ENCODE measurements at regions not wholly inside any gene's neighbourhood (a gene's known extent, or its start where the extent isn't known, plus 50 kb on each side); places are given as distances from the start of the nearest gene placed in this dataset.
"Not testable (repeated sequence)": the region's sequence is repeated elsewhere in the genome, so short reads cannot be mapped to it uniquely, and the experiment has no call there.

DNA sequence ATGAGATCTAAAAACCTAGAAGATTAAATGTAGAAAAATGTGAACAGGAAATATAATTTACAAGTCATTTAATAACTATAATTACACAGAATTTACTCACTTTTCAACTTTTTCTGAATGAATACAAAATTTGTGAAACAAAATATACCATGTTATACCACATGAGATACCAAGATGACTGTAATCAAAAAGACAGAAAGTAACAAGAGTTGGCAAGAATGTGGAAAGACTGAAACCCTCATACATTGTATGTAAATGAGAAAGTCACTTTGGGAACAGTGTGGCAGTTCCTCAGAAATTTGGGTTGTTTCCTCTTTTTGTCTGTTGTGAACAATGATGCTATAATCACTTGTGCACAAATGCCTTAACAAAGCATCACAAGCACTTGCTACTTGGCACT lies 145.4 kb upstream of the ZNF804A start:
- no peak for FAIRE-seq
- TF ChIP-seq TAF1 (IDR thresholded peaks at IDR 0.05; ENCODE audit: borderline replicate concordance, low read depth, low read length) (no peak), POLR2AphosphoS5 (IDR thresholded peaks at IDR 0.05; ENCODE audit: low read depth, low read length) (no peak), POLR2A (IDR thresholded peaks at IDR 0.05; ENCODE audit: low read depth, low read length) (no peak)
- DNase-seq (ENCODE audit: insufficient read length): no peak

DNA sequence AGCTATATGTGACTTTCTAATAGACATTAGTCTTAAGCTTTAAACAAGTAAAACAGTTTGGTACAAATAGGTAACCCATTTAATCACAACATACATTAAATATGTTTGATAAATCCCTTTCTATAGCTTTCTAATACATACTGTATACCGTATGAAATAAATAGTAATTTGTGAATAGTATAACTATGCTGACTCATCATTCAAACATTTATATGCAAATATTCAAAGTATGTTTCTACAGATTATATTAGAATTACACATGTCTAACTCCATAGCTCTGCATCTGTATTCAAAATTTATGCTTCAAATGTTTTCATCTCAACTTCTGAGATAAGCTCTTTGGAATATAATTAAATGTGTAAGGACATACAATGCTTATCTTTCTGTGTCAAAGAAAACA lies 142.7 kb upstream of the ZNF804A start:
- TF ChIP-seq TAF1 (IDR thresholded peaks at IDR 0.05; ENCODE audit: borderline replicate concordance, low read depth, low read length) (no peak), POLR2AphosphoS5 (IDR thresholded peaks at IDR 0.05; ENCODE audit: low read depth, low read length) (no peak), POLR2A (IDR thresholded peaks at IDR 0.05; ENCODE audit: low read depth, low read length) (no peak)
- DNase-seq (ENCODE audit: insufficient read length) (no peak), FAIRE-seq (no peak)

DNA sequence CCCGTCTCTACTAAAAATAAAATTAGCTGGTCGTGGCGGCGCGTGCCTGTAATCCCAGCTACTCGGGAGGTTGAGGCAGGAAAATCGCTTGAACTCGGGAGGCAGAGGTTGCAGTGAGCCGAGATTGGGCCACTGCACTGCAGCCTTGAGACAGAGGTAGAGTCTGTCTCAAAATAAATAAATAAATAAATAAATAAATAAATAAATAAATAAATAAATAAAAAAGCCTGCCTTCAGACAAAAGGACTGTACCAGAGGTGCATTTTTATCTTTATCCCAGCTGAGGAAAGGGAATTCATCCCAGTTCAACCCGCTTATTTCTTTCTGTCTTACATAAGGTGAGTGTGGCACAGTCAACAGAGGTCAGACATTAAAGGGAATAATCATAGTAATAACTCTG lies 141.6 kb upstream of the ZNF804A start:
- DNase-seq (ENCODE audit: insufficient read length); FAIRE-seq: not testable (repeated sequence)

DNA sequence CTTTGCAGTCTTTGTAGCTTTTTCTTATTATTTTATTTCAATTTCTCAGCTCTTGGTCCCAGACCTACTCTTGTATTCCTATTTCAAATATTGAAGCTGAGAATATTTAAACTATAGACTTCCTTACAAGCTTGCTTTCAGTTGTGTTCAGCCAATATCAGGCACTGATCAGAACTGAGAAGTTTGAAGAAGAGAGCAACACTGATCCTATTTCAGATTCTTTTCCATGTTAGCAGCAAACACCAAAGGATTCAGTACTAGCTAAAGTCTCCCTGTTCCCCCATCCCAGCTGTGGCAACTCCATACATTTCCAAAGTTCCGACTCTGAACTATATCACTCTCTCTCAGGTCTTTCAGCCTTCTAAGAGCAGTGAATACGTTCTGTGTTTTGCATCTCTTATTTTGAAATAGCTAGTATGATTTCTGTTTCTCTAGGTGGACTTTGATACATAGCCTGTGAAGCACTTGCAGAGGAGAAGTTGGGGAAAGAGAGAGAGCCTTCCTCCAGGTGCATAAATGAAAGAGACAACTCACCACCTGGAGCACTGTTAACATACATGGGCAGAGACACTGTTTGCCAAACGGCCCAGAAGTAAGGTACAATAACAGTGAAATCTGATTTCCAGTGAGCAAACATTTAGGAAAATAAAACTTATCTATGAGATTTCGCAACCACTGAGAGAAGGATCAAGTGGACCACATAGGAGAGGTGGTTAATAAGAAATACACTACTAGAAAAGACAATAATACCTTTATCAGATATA lies 135.0 kb upstream of the ZNF804A start:
- DNase-seq (ENCODE audit: insufficient read length) (no peak), FAIRE-seq (no peak)
- TF ChIP-seq POLR2A (IDR thresholded peaks at IDR 0.05; ENCODE audit: low read depth, low read length) (no peak), TAF1 (IDR thresholded peaks at IDR 0.05; ENCODE audit: borderline replicate concordance, low read depth, low read length) (no peak), POLR2AphosphoS5 (IDR thresholded peaks at IDR 0.05; ENCODE audit: low read depth, low read length) (no peak)

DNA sequence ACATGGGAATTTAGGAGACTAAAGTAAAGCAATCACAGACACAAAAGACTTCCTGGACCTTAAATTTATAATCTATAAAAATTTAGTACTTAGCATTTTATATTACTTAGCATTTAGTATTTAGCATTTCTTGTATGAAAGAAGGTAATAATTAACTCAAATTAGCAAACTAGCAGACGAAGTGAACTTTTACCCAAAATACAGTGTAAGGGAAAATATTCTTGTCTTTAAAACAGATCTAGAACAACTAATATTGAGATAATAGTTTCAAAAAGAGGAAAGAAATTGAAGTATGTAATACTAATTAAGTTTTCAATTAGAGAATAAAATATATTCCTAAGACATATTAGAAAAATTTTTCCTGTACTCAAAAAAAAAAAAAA lies 134.5 kb upstream of the ZNF804A start:
- TF ChIP-seq POLR2AphosphoS5 (IDR thresholded peaks at IDR 0.05; ENCODE audit: low read depth, low read length): no peak
- TF ChIP-seq POLR2A (IDR thresholded peaks at IDR 0.05; ENCODE audit: low read depth, low read length): no peak
- no peak for TF ChIP-seq TAF1 (IDR thresholded peaks at IDR 0.05; ENCODE audit: borderline replicate concordance, low read depth, low read length)
- FAIRE-seq (no peak), DNase-seq (ENCODE audit: insufficient read length) (no peak)

DNA sequence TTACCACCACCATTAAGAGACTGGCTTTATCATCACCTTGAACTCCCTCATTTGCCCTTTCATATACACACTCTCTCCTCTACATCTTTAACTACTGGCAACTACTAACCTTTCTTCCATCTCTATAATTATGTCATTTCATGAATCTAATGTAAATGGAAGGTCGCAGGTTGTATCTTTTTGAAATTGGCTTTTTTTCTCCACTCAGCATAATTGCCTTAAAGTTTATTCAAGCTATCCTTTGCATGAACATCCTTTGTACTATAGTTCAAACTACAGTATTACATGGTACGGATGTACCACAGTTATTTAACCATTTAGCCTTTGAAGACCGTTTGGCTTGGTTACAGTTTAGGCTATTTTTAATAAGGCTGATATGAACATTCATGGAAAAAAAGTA lies 129.5 kb upstream of the ZNF804A start:
- FAIRE-seq (peak; percentile 53), DNase-seq (ENCODE audit: insufficient read length) (no peak)
- TF ChIP-seq POLR2A (IDR thresholded peaks at IDR 0.05; ENCODE audit: low read depth, low read length) (no peak), TAF1 (IDR thresholded peaks at IDR 0.05; ENCODE audit: borderline replicate concordance, low read depth, low read length) (no peak), POLR2AphosphoS5 (IDR thresholded peaks at IDR 0.05; ENCODE audit: low read depth, low read length) (no peak)

DNA sequence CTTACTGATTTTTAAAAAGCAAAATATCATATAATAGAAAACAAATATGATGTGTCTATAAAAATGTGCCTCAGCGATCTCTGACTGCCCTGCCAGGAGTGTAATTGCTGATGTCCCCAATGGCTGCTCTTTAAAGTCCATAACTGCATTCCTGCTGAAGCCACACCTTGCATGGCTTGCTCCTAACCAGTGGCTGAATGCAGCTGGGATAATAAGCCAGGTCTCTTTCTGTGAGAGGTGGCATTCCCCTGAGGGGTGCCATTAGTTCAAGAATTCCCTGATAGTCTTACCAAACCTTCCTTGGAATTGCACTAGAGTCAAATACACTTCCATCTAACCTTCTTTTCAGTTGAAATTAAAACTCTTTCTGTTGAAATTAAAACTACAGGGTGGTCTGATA lies 125.8 kb upstream of the ZNF804A start:
- FAIRE-seq (no peak), DNase-seq (ENCODE audit: insufficient read length) (no peak)
- TF ChIP-seq POLR2AphosphoS5 (IDR thresholded peaks at IDR 0.05; ENCODE audit: low read depth, low read length): no peak
- TF ChIP-seq POLR2A (IDR thresholded peaks at IDR 0.05; ENCODE audit: low read depth, low read length): no peak
- no peak for TF ChIP-seq TAF1 (IDR thresholded peaks at IDR 0.05; ENCODE audit: borderline replicate concordance, low read depth, low read length)

DNA sequence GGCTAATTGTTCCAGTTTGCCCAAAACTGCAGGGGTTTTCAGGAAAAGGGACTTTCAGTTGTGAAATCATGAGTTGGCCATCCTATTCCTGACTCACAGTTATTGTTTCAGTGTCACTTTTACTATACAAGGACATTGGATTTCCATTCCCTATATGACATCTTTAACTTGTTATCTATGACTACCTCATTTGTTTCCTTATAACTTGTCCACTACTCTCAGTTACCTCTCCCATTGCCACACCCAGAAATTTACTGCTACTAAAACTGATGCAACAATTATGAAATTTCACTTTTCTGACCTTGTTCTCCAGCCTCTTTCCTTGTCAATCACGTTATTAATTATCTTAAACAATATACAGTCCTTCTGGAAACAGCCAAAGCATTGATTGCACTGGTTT lies 116.5 kb upstream of the ZNF804A start:
- FAIRE-seq: no peak
- no peak for DNase-seq (ENCODE audit: insufficient read length)
- TF ChIP-seq POLR2AphosphoS5 (IDR thresholded peaks at IDR 0.05; ENCODE audit: low read depth, low read length) (no peak), POLR2A (IDR thresholded peaks at IDR 0.05; ENCODE audit: low read depth, low read length) (no peak), TAF1 (IDR thresholded peaks at IDR 0.05; ENCODE audit: borderline replicate concordance, low read depth, low read length) (no peak)

DNA sequence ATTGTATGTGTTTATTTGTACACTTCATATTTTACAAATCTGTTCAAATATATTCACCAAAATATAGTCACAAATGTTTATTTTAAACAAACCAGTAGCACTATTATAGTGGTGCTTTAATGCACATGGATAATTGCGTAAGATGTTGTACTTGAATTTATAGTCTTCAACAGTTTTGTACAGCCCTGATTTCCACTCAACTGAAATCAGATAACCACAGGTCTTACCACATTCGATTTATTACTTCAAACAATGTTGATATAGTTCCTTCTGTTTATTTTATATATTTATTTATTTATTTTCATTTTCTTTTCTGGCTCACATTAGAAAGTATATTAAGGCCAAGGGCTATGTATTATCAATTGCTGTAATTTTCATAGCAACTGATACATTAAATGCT lies 99.4 kb upstream of the ZNF804A start:
- TF ChIP-seq POLR2A (IDR thresholded peaks at IDR 0.05; ENCODE audit: low read depth, low read length) (no peak), TAF1 (IDR thresholded peaks at IDR 0.05; ENCODE audit: borderline replicate concordance, low read depth, low read length) (no peak), POLR2AphosphoS5 (IDR thresholded peaks at IDR 0.05; ENCODE audit: low read depth, low read length) (no peak)
- FAIRE-seq: no peak
- no peak for DNase-seq (ENCODE audit: insufficient read length)

DNA sequence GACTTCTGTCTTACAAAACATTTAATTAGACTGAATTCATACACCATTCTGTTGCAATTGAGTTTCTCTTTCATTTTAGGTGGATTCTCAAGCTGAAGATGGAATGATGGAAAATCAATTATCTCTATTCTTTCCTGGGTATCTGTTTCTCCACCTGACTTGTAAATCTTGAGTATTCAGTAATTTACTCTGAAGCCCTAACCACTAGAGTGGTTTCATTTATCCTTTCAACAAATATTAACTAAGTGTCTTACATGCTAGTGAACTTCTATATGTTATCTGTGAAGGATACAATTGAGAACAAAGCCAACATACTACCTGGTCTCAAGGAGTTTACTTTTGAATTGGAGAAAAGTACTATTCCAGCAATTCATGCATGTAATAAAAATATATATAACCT lies 94.1 kb upstream of the ZNF804A start:
- FAIRE-seq: no peak

DNA sequence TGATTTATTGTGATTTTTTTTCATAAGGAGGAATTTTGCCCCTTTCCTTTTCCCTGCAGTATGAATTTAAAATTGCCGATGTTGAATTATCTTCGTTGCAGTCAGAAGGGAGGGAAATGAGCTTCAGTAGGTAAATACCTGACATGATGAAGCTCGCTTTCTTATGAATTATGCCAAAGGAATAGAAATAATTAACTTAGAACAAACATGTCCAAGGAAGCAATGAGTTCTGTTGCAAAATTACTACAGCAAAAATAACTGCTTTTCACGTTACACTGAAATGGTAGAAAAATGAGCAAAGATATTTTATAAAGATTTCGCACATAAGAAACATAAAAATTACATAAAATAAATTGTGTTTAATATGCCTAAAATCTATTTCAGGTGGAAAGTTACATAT lies 91.1 kb upstream of the ZNF804A start:
- TF ChIP-seq TAF1 (IDR thresholded peaks at IDR 0.05; ENCODE audit: borderline replicate concordance, low read depth, low read length) (no peak), POLR2A (IDR thresholded peaks at IDR 0.05; ENCODE audit: low read depth, low read length) (no peak), POLR2AphosphoS5 (IDR thresholded peaks at IDR 0.05; ENCODE audit: low read depth, low read length) (no peak)
- no peak for DNase-seq (ENCODE audit: insufficient read length)
- no peak for FAIRE-seq

More for the DNA sequence above, 94.1 kb upstream of the ZNF804A start:
- no peak for DNase-seq (ENCODE audit: insufficient read length)
- TF ChIP-seq TAF1 (IDR thresholded peaks at IDR 0.05; ENCODE audit: borderline replicate concordance, low read depth, low read length) (no peak), POLR2AphosphoS5 (IDR thresholded peaks at IDR 0.05; ENCODE audit: low read depth, low read length) (no peak), POLR2A (IDR thresholded peaks at IDR 0.05; ENCODE audit: low read depth, low read length) (no peak)

DNA sequence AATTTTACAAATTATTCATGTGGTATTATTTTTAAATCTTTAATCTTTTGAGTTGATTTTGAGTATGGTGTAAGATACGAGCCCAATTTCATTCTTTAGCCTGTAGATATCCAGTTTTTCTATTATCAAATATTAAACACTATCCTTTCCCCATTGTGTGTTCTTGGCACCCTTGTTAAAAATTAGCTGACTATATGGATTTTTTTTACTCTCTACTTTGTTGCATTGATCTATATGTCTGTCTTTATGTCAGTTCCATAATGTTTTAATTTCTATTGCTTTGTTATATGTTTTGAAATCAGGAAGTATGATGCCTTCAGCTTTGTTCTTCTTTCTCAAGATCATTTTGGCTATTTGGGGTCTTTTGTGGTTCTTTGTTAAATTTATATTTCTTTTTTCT lies 80.9 kb upstream of the ZNF804A start:
- TF ChIP-seq TAF1 (IDR thresholded peaks at IDR 0.05; ENCODE audit: borderline replicate concordance, low read depth, low read length): no peak
- TF ChIP-seq POLR2A (IDR thresholded peaks at IDR 0.05; ENCODE audit: low read depth, low read length): no peak
- no peak for TF ChIP-seq POLR2AphosphoS5 (IDR thresholded peaks at IDR 0.05; ENCODE audit: low read depth, low read length)
- DNase-seq (ENCODE audit: insufficient read length): no peak
- no peak for FAIRE-seq
